Astrocyte (in vitro differentiated cells and primary cell): ENCODE measurements at regions not wholly inside any gene's neighbourhood (a gene's known extent, or its start where the extent isn't known, plus 50 kb on each side); places are given as distances from the start of the nearest gene placed in this dataset.

Experiments
- DNase-seq: peaks from one replicate; pipeline ENCODE4 v3.0.0-alpha.2; 2010; ENCODE audit warnings: low read depth
- FAIRE-seq: peaks from 2 replicates; lab custom pipeline; 2011; peaks lifted over from hg19 to GRCh38; lab: Jason Lieb, UNC
- H2AFZ ChIP-seq: 2 replicates; pipeline ENCODE4 v1.6.0; 2012; ENCODE audit warnings: low read depth, low read length, inconsistent platforms
- H3K27ac ChIP-seq: 2 replicates; pipeline ENCODE4 v1.5.1; 2011; ENCODE audit warnings: low read depth, low read length, inconsistent platforms
- H3K27me3 ChIP-seq: 2 replicates; pipeline ENCODE4 v1.6.0; 2011; ENCODE audit warnings: low read length, inconsistent platforms; ENCODE audit not compliant: insufficient read depth
- H3K36me3 ChIP-seq: 2 replicates; pipeline ENCODE4 v1.5.1; 2011; ENCODE audit warnings: low read length, inconsistent platforms; ENCODE audit not compliant: insufficient read depth
- H3K4me1 ChIP-seq: 2 replicates; pipeline ENCODE4 v1.5.1; 2011; ENCODE audit warnings: low read length, inconsistent platforms; ENCODE audit not compliant: insufficient read depth
- H3K4me2 ChIP-seq: 2 replicates; pipeline ENCODE4 v1.6.0; 2012; ENCODE audit warnings: low read length, inconsistent platforms
- H3K4me3 ChIP-seq: 2 replicates; pipeline ENCODE4 v1.5.1; 2011; ENCODE audit warnings: low read depth, mild to moderate bottlenecking, low read length, inconsistent platforms; ENCODE audit not compliant: insufficient read depth
- H3K79me2 ChIP-seq: 2 replicates; pipeline ENCODE4 v1.6.0; 2012; ENCODE audit warnings: mild to moderate bottlenecking, low read length, inconsistent platforms; ENCODE audit not compliant: insufficient read depth
- H3K9ac ChIP-seq: 2 replicates; pipeline ENCODE4 v1.6.0; 2012; ENCODE audit warnings: mild to moderate bottlenecking, low read length, inconsistent platforms
- H3K9me3 ChIP-seq: 2 replicates; pipeline ENCODE4 v1.5.1; 2012; ENCODE audit warnings: low read depth, mild to moderate bottlenecking, low read length, inconsistent platforms; ENCODE audit not compliant: insufficient read depth
- H4K20me1 ChIP-seq: 2 replicates; pipeline ENCODE4 v1.6.0; 2012; ENCODE audit warnings: low read length, inconsistent platforms; ENCODE audit not compliant: insufficient read depth
- H3K27ac Mint-ChIP-seq: one replicate; pipeline ENCODE4 v1.8.0; 2021; ENCODE audit warnings: mild to moderate bottlenecking, mixed read lengths; ENCODE audit not compliant: unreplicated experiment
- H3K27me3 Mint-ChIP-seq: one replicate; pipeline ENCODE4 v1.8.0; 2021; ENCODE audit warnings: low read depth, mixed read lengths; ENCODE audit not compliant: unreplicated experiment
- H3K36me3 Mint-ChIP-seq: one replicate; pipeline ENCODE4 v1.8.0; 2021; ENCODE audit warnings: low read depth, mixed read lengths; ENCODE audit not compliant: unreplicated experiment
- H3K4me1 Mint-ChIP-seq: one replicate; pipeline ENCODE4 v1.8.0; 2021; ENCODE audit warnings: low read depth, mixed read lengths; ENCODE audit not compliant: unreplicated experiment
- H3K4me3 Mint-ChIP-seq: one replicate; pipeline ENCODE4 v1.8.0; 2021; ENCODE audit warnings: mild to moderate bottlenecking, moderate library complexity, mixed read lengths; ENCODE audit not compliant: unreplicated experiment
- H3K9me3 Mint-ChIP-seq: one replicate; pipeline ENCODE4 v1.8.0; 2021; ENCODE audit warnings: mild to moderate bottlenecking, mixed read lengths; ENCODE audit not compliant: unreplicated experiment
- EZH2 ChIP-seq: IDR thresholded peaks from 2 replicates; pipeline ENCODE4 v1.6.1; 2012; ENCODE audit warnings: mild to moderate bottlenecking, low read length, inconsistent platforms; ENCODE audit not compliant: insufficient read depth
- TF ChIP-seq, protein P1 (sequence below): IDR thresholded peaks from 2 replicates; pipeline ENCODE4 v1.5.1; 2011; ENCODE audit warnings: low read depth, mild to moderate bottlenecking, inconsistent platforms, low read length, moderate library complexity; ENCODE audit not compliant: insufficient read depth

DNA sequence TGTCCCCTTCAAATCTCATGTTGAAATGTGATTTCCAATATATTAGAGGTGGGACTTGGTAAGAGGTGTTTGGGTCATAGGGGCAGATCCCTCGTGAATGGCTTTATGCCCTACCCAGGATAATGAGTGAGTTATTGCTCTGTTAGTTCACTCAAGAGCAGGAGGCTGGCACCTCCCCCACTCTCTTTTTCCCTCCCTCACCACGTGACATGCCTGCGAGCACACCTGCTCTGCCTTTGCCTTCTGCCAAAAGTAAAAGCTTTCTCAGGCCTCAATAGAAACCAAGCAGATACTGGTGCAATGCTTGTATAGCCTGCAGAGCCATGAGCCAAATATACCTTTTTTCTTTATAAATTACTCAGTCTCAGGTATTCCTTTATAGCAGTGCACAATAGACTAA is 286.3 kb upstream of the UGT8 start:
- DNase-seq (no peak), FAIRE-seq (no peak)
- Histone ChIP-seq H3K4me1 (no peaks in the 10 kb centered on the region), H3K36me3 (no peaks in the 10 kb centered on the region), H3K27me3 (no peaks in the 10 kb centered on the region), H3K27ac (no peak overlapping the region), H3K9me3 (no peaks in the 10 kb centered on the region), H3K79me2 (no peaks in the 10 kb centered on the region), H4K20me1 (no peaks in the 10 kb centered on the region), H2AFZ (no peak overlapping the region), H3K4me2 (no peak overlapping the region), H3K4me3 (no peak overlapping the region), H3K9ac (no peak overlapping the region)
- Mint-ChIP-seq H3K27me3 (no peaks in the 10 kb centered on the region), H3K36me3 (no peaks in the 10 kb centered on the region), H3K4me1 (no peaks in the 10 kb centered on the region), H3K4me3 (no peak overlapping the region), H3K27ac (no peak overlapping the region), H3K9me3 (no peaks in the 10 kb centered on the region)
- TF ChIP-seq EZH2, result no peak
- TF ChIP-seq, protein P1, sequence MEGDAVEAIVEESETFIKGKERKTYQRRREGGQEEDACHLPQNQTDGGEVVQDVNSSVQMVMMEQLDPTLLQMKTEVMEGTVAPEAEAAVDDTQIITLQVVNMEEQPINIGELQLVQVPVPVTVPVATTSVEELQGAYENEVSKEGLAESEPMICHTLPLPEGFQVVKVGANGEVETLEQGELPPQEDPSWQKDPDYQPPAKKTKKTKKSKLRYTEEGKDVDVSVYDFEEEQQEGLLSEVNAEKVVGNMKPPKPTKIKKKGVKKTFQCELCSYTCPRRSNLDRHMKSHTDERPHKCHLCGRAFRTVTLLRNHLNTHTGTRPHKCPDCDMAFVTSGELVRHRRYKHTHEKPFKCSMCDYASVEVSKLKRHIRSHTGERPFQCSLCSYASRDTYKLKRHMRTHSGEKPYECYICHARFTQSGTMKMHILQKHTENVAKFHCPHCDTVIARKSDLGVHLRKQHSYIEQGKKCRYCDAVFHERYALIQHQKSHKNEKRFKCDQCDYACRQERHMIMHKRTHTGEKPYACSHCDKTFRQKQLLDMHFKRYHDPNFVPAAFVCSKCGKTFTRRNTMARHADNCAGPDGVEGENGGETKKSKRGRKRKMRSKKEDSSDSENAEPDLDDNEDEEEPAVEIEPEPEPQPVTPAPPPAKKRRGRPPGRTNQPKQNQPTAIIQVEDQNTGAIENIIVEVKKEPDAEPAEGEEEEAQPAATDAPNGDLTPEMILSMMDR, result no peak

DNA sequence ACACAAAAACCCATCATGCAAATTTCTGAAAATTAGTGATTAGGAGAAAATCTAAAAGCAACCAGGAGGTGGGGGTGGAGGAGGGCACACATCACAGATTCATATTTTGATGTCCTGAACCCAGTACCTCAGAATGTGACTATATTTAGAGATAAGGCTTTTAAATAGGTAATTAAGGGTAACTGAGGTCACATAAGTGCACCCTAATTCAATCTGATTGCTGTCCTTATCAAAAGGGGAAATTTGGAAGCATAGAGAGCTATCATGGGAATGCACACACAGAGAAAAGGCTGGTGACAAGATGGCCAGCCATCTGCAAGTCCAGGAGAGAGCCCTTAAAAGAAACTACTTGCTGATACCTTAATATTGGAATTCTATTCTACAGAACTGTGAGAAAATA is 281.8 kb upstream of the UGT8 start:
- Histone ChIP-seq H3K36me3 (no peaks in the 10 kb centered on the region), H3K4me3 (no peak overlapping the region), H3K4me2 (no peak overlapping the region), H3K4me1 (no peaks in the 10 kb centered on the region), H3K27me3 (no peaks in the 10 kb centered on the region), H3K79me2 (no peaks in the 10 kb centered on the region), H3K9me3 (no peaks in the 10 kb centered on the region), H3K9ac (no peak overlapping the region), H4K20me1 (no peaks in the 10 kb centered on the region), H3K27ac (no peak overlapping the region), H2AFZ (no peak overlapping the region)
- H3K27ac Mint-ChIP-seq, result no peak overlapping the region
- H3K4me1 Mint-ChIP-seq, result no peaks in the 10 kb centered on the region
- no peak for DNase-seq
- no peak for TF ChIP-seq EZH2
- TF ChIP-seq, protein P1, result no peak
- no peaks in the 10 kb centered on the region for H3K9me3 Mint-ChIP-seq
- no peak overlapping the region for H3K4me3 Mint-ChIP-seq
- FAIRE-seq, result no peak
- H3K36me3 Mint-ChIP-seq, result no peaks in the 10 kb centered on the region
- H3K27me3 Mint-ChIP-seq, result no peaks in the 10 kb centered on the region

DNA sequence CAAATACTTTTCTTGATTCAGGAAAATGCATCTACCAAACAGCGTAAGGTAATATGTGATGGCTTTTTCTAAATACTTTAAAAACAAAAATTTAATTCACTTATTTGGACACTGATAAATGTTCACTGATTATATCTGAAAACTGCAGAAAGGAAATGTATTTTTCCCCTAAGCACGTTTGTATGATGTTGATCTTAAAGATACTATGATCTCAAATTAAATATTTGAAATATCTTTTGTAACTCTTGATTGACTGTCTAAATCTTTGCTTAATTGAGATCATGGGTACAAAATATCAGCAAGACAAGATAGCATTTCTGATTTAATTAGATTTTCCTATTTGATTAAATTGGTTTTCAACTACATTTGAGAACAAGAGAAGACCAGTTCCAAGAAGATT is 281.0 kb upstream of the UGT8 start:
- no peaks in the 10 kb centered on the region for H4K20me1 ChIP-seq
- no peak overlapping the region for H2AFZ ChIP-seq
- H3K36me3 ChIP-seq, result no peaks in the 10 kb centered on the region
- H3K36me3 Mint-ChIP-seq, result no peaks in the 10 kb centered on the region
- no peaks in the 10 kb centered on the region for H3K4me1 ChIP-seq
- no peak for TF ChIP-seq EZH2
- TF ChIP-seq, protein P1, result no peak
- H3K79me2 ChIP-seq, result no peaks in the 10 kb centered on the region
- no peaks in the 10 kb centered on the region for H3K4me1 Mint-ChIP-seq
- no peak overlapping the region for H3K27ac ChIP-seq
- no peak overlapping the region for H3K4me3 Mint-ChIP-seq
- no peak for DNase-seq
- H3K4me3 ChIP-seq, result no peak overlapping the region
- no peak overlapping the region for H3K27ac Mint-ChIP-seq
- H3K27me3 ChIP-seq, result no peaks in the 10 kb centered on the region
- no peaks in the 10 kb centered on the region for H3K9me3 Mint-ChIP-seq
- no peak overlapping the region for H3K9ac ChIP-seq
- no peaks in the 10 kb centered on the region for H3K9me3 ChIP-seq
- no peak overlapping the region for H3K4me2 ChIP-seq
- FAIRE-seq, result no peak
- no peaks in the 10 kb centered on the region for H3K27me3 Mint-ChIP-seq
